ENCODE measurements at regions not wholly inside any gene's neighbourhood (a gene's known extent, or its start where the extent isn't known, plus 50 kb on each side); places are given as distances from the start of the nearest gene placed in this dataset.

- TF ChIP-seq, protein P1, sequence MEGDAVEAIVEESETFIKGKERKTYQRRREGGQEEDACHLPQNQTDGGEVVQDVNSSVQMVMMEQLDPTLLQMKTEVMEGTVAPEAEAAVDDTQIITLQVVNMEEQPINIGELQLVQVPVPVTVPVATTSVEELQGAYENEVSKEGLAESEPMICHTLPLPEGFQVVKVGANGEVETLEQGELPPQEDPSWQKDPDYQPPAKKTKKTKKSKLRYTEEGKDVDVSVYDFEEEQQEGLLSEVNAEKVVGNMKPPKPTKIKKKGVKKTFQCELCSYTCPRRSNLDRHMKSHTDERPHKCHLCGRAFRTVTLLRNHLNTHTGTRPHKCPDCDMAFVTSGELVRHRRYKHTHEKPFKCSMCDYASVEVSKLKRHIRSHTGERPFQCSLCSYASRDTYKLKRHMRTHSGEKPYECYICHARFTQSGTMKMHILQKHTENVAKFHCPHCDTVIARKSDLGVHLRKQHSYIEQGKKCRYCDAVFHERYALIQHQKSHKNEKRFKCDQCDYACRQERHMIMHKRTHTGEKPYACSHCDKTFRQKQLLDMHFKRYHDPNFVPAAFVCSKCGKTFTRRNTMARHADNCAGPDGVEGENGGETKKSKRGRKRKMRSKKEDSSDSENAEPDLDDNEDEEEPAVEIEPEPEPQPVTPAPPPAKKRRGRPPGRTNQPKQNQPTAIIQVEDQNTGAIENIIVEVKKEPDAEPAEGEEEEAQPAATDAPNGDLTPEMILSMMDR (conservative IDR thresholded peaks at IDR 0.05; ENCODE audit: control insufficient read depth, insufficient read depth, low read depth, low read length), result no peak
- DNase-seq (ENCODE audit: low read depth), result no peak
- no peak overlapping the region for H3K4me3 ChIP-seq (ENCODE audit: control insufficient read depth, low read depth, low read length)
These were observed 79.8 kb downstream of the ASB1 start for GRCh38 chr2:238506371-238507068.

DNA sequence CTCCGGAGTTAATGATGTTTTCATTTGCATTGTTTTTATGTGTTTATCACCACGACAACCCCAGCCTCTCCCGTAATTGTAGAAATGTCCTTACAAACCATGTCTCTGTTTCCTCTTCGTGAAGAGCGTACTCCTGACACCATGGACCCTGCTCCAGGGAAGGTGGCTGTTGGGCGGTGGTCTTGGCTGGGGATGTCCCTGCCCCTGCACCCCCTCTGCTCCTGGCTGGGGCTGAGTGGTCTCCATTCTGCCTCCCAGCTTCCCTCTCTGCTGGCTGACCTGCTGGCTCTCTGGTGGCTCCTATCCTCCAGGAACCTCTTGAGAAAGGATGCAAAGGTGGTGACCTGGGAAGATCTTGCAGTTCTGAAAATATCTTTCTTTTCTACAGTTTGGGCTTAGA is 81.1 kb downstream of the ASB1 start:
- no peak for DNase-seq (ENCODE audit: low read depth)
- TF ChIP-seq, protein P1 (conservative IDR thresholded peaks at IDR 0.05; ENCODE audit: control insufficient read depth, insufficient read depth, low read depth, low read length), result no peak
- H3K4me3 ChIP-seq (ENCODE audit: control insufficient read depth, low read depth, low read length), result no peak overlapping the region

DNA sequence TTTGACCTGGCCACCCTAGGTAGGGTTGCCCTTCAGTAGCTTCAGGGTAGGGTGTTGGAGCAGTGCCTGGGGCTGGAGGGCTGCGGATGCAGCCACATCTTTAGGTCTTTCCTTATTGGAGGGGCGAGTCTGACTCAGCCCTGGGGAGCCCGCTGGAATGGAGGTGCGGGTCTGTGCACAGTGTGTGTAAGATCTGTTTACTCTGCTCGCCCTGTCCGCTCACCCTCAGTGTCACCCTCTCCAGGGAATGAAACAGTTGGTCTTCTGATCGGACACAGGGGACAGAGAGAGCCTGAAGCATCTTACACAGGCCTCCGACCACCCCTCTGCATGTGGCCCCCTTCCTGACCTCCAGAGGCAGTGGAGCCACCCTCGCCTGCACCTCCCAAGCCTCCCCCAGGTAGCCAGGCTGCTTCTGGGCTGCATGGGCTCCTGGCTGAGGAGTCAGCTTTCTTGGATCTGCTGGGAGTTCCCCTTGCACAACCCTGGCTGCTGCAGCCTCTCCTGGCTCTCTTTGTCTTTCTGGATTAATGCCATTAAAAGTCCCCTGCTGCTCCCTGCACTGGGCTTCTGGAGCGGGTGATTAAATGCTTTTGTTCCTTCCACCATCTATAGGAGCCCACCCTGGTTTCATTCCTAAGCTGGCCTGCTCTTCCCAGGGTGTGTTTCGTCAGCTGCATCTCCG is 82.6 kb downstream of the ASB1 start:
- TF ChIP-seq, protein P1 (conservative IDR thresholded peaks at IDR 0.05; ENCODE audit: control insufficient read depth, insufficient read depth, low read depth, low read length), result no peak
- H3K4me3 ChIP-seq (ENCODE audit: control insufficient read depth, low read depth, low read length), result no peak overlapping the region
- DNase-seq (ENCODE audit: low read depth), result peak; percentile 67

GRCh38 chr2:238509903-238510302 is 83.2 kb downstream of the ASB1 start:
- no peak for DNase-seq (ENCODE audit: low read depth)
- TF ChIP-seq, protein P1 (conservative IDR thresholded peaks at IDR 0.05; ENCODE audit: control insufficient read depth, insufficient read depth, low read depth, low read length), result no peak
- H3K4me3 ChIP-seq (ENCODE audit: control insufficient read depth, low read depth, low read length), result no peak overlapping the region

- TF ChIP-seq, protein P1 (conservative IDR thresholded peaks at IDR 0.05; ENCODE audit: control insufficient read depth, insufficient read depth, low read depth, low read length), result no peak
- DNase-seq (ENCODE audit: low read depth), result no peak
- no peak overlapping the region for H3K4me3 ChIP-seq (ENCODE audit: control insufficient read depth, low read depth, low read length)
These were observed 84.3 kb downstream of the ASB1 start for GRCh38 chr2:238510911-238511613.

DNA sequence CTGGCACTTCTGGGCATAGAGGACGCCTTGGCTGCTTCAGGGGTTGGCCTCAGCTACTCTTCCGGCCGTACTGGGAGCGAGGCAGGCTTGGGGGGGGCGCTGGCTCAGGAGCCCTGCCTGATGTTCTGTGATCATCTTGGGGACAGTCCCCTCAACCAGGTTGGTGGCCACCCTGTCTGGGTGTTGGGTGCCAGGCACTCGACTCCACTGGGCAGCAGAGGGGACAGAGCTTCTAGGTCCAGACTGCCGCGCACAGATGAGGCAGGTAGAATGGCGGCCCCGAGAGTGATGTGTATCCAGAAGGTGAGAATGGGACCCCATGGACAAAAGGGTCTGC is 84.9 kb downstream of the ASB1 start:
- TF ChIP-seq, protein P1 (conservative IDR thresholded peaks at IDR 0.05; ENCODE audit: control insufficient read depth, insufficient read depth, low read depth, low read length), result no peak
- no peak for DNase-seq (ENCODE audit: low read depth)
- no peak overlapping the region for H3K4me3 ChIP-seq (ENCODE audit: control insufficient read depth, low read depth, low read length)
